Thoracic aorta (tissue), 2 donors: ENCODE measurements at regions not wholly inside any gene's neighbourhood (a gene's known extent, or its start where the extent isn't known, plus 50 kb on each side); places are given as distances from the start of the nearest gene placed in this dataset.

ENCODE experiments used
- ATAC-seq: fragments of 150-250 bp; one replicate; pipeline ENCODE4 v1.8.0; 2017; ENCODE audit warnings: low read depth; ENCODE audit not compliant: insufficient number of reproducible peaks, low FRiP score
- DNase-seq: peaks from one replicate; pipeline ENCODE4 v3.0.0-alpha.2; 2020; ENCODE audit warnings: low spot score
- H3K27ac ChIP-seq, 2 donors: fragments of 200-600 bp; sonication (generic); 1 replicate in 1 of 2; 2 replicates in 1 of 2; pipeline ENCODE4 v1.5.1; 2016; ENCODE audit warnings: mild to moderate bottlenecking in 2 of 2, moderate library complexity in 2 of 2
- H3K27me3 ChIP-seq: fragments of 200-600 bp; sonication (generic); replicated peaks from 2 replicates; pipeline ENCODE4 v1.6.0; 2016; ENCODE audit warnings: mild to moderate bottlenecking; ENCODE audit not compliant: insufficient read depth
- H3K36me3 ChIP-seq: fragments of 200-600 bp; sonication (generic); one replicate; pipeline ENCODE4 v1.5.1; 2016
- H3K4me1 ChIP-seq, 2 donors: fragments of 200-600 bp; sonication (generic); 1 replicate in 1 of 2; 2 replicates in 1 of 2; pipeline versions ENCODE4 v1.5.1 to v1.6.0; 2016; ENCODE audit warnings: low read depth in 2 of 2, mild to moderate bottlenecking in 1 of 2; ENCODE audit not compliant: control insufficient read depth in 1 of 2
- H3K4me3 ChIP-seq: fragments of 200-600 bp; sonication (generic); 2 replicates; pipeline ENCODE4 v1.5.1; 2016; ENCODE audit warnings: mild to moderate bottlenecking
- H3K9me3 ChIP-seq: fragments of 200-600 bp; sonication (generic); 2 replicates; pipeline ENCODE4 v1.5.1; 2016
- TF ChIP-seq, protein P1 (sequence below): fragments of 200-600 bp; sonication (generic); IDR thresholded peaks from one replicate; pipeline ENCODE4 v1.5.1; 2019; ENCODE audit warnings: antibody characterized with exemption

DNA sequence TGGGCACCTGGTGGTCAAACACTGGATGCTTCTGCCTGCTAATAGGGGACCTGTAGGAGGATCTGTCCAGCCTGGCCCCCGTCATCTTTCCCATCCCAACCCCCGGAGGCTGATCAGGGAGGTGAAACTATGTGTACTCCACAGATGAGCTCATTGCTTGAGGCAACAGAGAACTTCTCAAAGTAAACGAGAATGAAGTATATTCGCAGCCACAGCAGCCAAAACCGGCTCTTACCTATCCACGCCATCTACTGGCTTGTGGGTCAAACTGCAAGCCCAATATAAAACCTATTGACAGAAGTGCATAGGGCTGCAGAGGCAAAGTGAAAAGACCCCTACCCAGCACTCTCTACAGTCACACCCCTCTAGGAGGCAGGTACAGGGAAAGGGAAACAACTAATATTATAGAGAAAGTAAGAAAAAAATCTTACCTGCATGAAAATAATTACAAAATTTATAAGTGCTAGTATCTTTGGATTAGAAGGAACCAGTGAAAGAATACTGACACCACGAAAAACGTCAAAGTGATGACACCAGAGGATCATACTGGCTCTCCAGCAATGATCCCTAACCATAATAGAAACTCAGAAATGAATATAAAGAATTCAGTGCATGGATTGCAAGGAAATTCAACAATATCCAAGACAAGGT lies 973.5 kb downstream of the ANKRD7 start:
- no peak for ATAC-seq
- Histone ChIP-seq H3K4me1 (no peaks in the 10 kb centered on the region), H3K9me3 (no peaks in the 10 kb centered on the region), H3K36me3 (no peaks in the 10 kb centered on the region), H3K4me3 (no peak overlapping the region), H3K27me3 (no peaks in the 10 kb centered on the region), H3K27ac (no peak overlapping the region)
- TF ChIP-seq, protein P1, sequence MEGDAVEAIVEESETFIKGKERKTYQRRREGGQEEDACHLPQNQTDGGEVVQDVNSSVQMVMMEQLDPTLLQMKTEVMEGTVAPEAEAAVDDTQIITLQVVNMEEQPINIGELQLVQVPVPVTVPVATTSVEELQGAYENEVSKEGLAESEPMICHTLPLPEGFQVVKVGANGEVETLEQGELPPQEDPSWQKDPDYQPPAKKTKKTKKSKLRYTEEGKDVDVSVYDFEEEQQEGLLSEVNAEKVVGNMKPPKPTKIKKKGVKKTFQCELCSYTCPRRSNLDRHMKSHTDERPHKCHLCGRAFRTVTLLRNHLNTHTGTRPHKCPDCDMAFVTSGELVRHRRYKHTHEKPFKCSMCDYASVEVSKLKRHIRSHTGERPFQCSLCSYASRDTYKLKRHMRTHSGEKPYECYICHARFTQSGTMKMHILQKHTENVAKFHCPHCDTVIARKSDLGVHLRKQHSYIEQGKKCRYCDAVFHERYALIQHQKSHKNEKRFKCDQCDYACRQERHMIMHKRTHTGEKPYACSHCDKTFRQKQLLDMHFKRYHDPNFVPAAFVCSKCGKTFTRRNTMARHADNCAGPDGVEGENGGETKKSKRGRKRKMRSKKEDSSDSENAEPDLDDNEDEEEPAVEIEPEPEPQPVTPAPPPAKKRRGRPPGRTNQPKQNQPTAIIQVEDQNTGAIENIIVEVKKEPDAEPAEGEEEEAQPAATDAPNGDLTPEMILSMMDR, result peak; percentile 45
- DNase-seq, result no peak

DNA sequence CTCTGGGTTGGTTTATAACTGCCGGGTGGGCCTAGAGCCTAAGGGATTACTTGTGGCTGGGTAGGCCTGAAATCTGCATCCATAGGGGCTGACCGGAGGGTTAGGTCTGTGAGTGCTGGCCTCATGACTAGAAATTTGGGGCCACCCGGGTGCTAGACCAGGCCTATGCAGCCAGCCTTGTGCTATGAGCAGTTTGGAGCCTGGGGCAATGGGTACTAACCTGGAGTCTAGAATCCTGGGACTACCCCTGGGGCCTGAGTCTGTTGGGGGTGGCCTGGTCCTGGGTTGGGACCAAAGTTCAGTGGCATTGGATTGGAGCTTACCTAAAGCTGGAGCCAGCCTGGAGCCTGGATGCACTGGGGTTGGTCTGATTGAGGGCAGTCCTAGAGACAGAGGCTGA lies 995.2 kb downstream of the ANKRD7 start:
- no peaks in the 10 kb centered on the region for H3K36me3 ChIP-seq
- no peak overlapping the region for H3K27ac ChIP-seq
- H3K4me1 ChIP-seq, result no peaks in the 10 kb centered on the region
- H3K4me3 ChIP-seq, result no peak overlapping the region
- TF ChIP-seq, protein P1, result no peak
- no peaks in the 10 kb centered on the region for H3K27me3 ChIP-seq
- ATAC-seq (no peak), DNase-seq (no peak)
- H3K9me3 ChIP-seq, result no peaks in the 10 kb centered on the region

DNA sequence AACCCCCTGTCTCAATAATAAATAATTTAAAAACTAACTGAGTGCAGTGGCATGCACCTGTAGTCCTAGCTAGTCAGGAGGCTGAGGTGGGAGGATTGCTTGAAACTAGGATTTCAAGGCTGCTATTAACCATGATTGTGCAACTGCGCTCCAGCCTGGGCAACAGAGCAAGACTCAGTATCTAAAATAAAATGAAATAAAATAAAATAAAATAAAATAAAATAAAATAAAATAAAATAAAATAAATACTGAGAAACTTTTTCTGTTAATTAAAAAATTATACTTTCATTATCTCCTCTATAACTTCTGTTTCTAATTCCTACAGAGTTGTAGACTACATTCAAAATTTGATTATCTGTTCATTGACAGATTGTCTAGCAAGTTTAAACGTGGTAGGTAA lies 999.4 kb downstream of the ANKRD7 start:
- no peaks in the 10 kb centered on the region for H3K4me1 ChIP-seq
- H3K36me3 ChIP-seq, result no peaks in the 10 kb centered on the region
- H3K27me3 ChIP-seq, result no peaks in the 10 kb centered on the region
- ATAC-seq, result no peak
- TF ChIP-seq, protein P1, result no peak
- no peak overlapping the region for H3K4me3 ChIP-seq
- no peaks in the 10 kb centered on the region for H3K9me3 ChIP-seq
- no peak overlapping the region for H3K27ac ChIP-seq
- DNase-seq, result no peak

DNA sequence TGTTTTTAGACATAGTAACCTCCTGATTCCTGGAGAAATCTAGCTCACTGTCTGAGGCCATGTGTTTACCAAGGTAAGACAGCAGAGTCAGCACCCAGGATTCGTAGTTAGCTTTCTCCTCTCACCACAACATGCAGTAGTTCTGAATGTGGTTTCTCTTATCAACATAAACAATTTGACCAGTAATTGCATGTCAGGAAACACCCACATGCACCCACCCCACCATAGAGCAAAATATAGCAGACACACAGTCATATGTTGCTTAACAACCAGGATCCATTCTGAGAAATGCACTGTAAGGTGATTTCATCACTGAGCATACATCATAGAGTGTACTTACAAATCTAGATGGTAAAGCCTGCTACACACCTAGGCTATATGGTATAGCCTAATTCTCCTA lies 1004.0 kb downstream of the ANKRD7 start:
- Histone ChIP-seq H3K27me3 (no peaks in the 10 kb centered on the region), H3K27ac (no peak overlapping the region)

DNA sequence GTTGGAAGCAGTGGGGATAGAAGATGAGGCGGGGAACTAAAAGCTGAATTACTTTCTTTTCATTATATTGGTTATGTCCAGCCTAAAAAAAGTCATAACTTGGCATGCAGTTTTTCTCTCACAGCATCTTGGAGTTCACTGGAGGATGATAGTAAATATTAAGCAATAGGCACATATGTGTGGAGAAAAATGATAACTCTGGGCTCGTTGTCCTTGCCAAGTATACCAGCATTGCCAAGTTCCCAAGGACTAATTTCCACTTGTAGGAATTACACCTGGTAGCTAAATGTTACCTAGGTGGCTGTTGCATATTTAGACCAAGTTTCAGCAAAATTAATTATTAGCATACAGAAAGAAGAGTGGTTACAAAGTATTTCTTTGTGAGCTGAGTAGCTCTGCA lies 1007.6 kb downstream of the ANKRD7 start:
- no peaks in the 10 kb centered on the region for H3K9me3 ChIP-seq
- no peak overlapping the region for H3K4me3 ChIP-seq
- TF ChIP-seq, protein P1, result no peak
- DNase-seq (no peak), ATAC-seq (no peak)
- H3K4me1 ChIP-seq, result no peaks in the 10 kb centered on the region
- no peak overlapping the region for H3K27ac ChIP-seq
- H3K27me3 ChIP-seq, result no peaks in the 10 kb centered on the region
- H3K36me3 ChIP-seq, result no peaks in the 10 kb centered on the region

More for the DNA sequence above, 1004.0 kb downstream of the ANKRD7 start:
- TF ChIP-seq, protein P1, result no peak
- DNase-seq (no peak), ATAC-seq (no peak)
- Histone ChIP-seq H3K36me3 (no peaks in the 10 kb centered on the region), H3K9me3 (no peaks in the 10 kb centered on the region), H3K4me3 (no peak overlapping the region), H3K4me1 (no peaks in the 10 kb centered on the region)
